Left ventricle myocardium inferior (tissue), 1 donor: ENCODE measurements at regions not wholly inside any gene's neighbourhood (a gene's known extent, or its start where the extent isn't known, plus 50 kb on each side); places are given as distances from the start of the nearest gene placed in this dataset.

Experiments used
- DNase-seq: peaks from one replicate; pipeline ENCODE4 v3.0.0-alpha.2; 2020
- H3K27ac ChIP-seq: fragments of 200-600 bp; replicated peaks from 2 replicates; pipeline ENCODE4 v1.8.0; 2021
- H3K27me3 ChIP-seq: fragments of 200-600 bp; 2 replicates; pipeline ENCODE4 v1.8.0; 2021; ENCODE audit warnings: low read depth
- H3K36me3 ChIP-seq: fragments of 200-600 bp; 2 replicates; pipeline ENCODE4 v1.8.0; 2021
- H3K4me1 ChIP-seq: fragments of 200-600 bp; 2 replicates; pipeline ENCODE4 v1.8.0; 2021
- H3K4me3 ChIP-seq: fragments of 200-600 bp; 2 replicates; pipeline ENCODE4 v1.8.0; 2021; ENCODE audit warnings: mild to moderate bottlenecking, moderate library complexity
- H3K9me3 ChIP-seq: fragments of 200-600 bp; replicated peaks from 2 replicates; pipeline ENCODE4 v1.8.0; 2021
- intact Hi-C: fragments of 100-400 bp; cut with micrococcal nuclease; formaldehyde crosslinking; loops from one replicate; pipeline ENCODE4 v1.11.0; 2022
- TF ChIP-seq, protein P1 (sequence below): fragments of 200-600 bp; IDR thresholded peaks from 2 replicates; pipeline ENCODE4 v1.8.0; 2021; ENCODE audit warnings: antibody characterized with exemption, mild to moderate bottlenecking, borderline replicate concordance
- donor health status: DM: no; HTN: yes; CAD: no; lungs with severe emphysema.

DNA sequence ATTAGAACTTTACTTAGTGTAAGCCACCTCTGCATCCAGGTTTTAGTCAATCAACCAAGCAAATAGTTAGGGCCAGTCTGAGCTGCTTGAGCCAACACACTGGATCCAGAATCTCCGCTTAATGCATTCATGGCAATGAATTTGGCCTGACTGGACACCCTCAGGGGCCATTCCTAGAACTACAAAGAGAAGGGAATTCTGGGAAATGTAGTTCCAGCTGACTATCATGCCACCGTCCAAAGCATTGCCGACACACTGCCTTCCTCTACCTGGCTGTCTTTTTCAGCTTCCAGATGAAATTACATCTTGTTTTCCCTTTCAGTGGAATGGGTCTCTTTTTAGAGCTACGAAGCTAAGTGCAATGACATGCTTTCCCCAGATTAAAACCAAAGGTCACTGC lies 163.0 kb upstream of the IGSF21 start:
- no peak for DNase-seq
- intact Hi-C loops = no loop called here
- H3K4me3 ChIP-seq = no peak overlapping the region
- H3K27me3 ChIP-seq = peaks cover 56% of the 10 kb centered on the region
- TF ChIP-seq, protein P1, sequence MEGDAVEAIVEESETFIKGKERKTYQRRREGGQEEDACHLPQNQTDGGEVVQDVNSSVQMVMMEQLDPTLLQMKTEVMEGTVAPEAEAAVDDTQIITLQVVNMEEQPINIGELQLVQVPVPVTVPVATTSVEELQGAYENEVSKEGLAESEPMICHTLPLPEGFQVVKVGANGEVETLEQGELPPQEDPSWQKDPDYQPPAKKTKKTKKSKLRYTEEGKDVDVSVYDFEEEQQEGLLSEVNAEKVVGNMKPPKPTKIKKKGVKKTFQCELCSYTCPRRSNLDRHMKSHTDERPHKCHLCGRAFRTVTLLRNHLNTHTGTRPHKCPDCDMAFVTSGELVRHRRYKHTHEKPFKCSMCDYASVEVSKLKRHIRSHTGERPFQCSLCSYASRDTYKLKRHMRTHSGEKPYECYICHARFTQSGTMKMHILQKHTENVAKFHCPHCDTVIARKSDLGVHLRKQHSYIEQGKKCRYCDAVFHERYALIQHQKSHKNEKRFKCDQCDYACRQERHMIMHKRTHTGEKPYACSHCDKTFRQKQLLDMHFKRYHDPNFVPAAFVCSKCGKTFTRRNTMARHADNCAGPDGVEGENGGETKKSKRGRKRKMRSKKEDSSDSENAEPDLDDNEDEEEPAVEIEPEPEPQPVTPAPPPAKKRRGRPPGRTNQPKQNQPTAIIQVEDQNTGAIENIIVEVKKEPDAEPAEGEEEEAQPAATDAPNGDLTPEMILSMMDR = no peak
- no peaks in the 10 kb centered on the region for H3K4me1 ChIP-seq
- no peaks in the 10 kb centered on the region for H3K36me3 ChIP-seq
- H3K9me3 ChIP-seq = no peaks in the 10 kb centered on the region
- H3K27ac ChIP-seq = no peak overlapping the region

DNA sequence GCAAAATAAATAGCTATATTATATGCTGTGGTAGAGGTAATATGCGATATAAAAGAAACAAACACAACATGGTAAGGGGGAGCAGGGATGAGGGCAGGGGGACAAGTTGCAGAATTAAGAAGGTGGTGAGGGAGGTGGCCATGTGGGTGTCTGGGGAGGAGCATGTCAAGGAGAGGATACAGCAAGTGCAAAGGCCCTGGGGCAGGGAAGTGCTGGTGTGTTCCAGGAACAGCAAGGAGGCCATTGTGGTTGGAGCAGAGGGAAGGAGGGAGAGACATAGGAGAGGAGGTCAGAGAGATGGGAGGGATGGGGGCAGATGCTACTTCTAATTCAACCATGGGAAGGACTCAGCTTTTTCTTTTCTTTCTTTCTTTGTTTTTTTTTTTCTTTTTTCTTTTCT lies 161.2 kb upstream of the IGSF21 start:
- TF ChIP-seq, protein P1 = no peak
- H3K4me1 ChIP-seq = no peaks in the 10 kb centered on the region
- H3K4me3 ChIP-seq = no peak overlapping the region
- H3K27me3 ChIP-seq = peaks cover 58% of the 10 kb centered on the region
- H3K27ac ChIP-seq = no peak overlapping the region
- no peaks in the 10 kb centered on the region for H3K9me3 ChIP-seq
- no peaks in the 10 kb centered on the region for H3K36me3 ChIP-seq
- intact Hi-C loops = no loop called here
- DNase-seq = no peak

GRCh38 chr1:17948594-17948993 lies 159.0 kb upstream of the IGSF21 start:
- H3K4me3 ChIP-seq = no peak overlapping the region
- peaks cover 65% of the 10 kb centered on the region for H3K27me3 ChIP-seq
- TF ChIP-seq, protein P1 = no peak
- no peaks in the 10 kb centered on the region for H3K9me3 ChIP-seq
- H3K27ac ChIP-seq = no peak overlapping the region
- no peaks in the 10 kb centered on the region for H3K36me3 ChIP-seq
- no peaks in the 10 kb centered on the region for H3K4me1 ChIP-seq
- DNase-seq = no peak
- intact Hi-C loops = no loop called here

GRCh38 chr1:17949511-17949910 lies 158.1 kb upstream of the IGSF21 start:
- Histone ChIP-seq H3K36me3 (no peaks in the 10 kb centered on the region), H3K4me1 (no peaks in the 10 kb centered on the region), H3K9me3 (no peaks in the 10 kb centered on the region), H3K27ac (no peak overlapping the region), H3K27me3 (peaks cover 75% of the 10 kb centered on the region), H3K4me3 (no peak overlapping the region)
- intact Hi-C loops = no loop called here
- DNase-seq = no peak
- TF ChIP-seq, protein P1 = no peak

- H3K36me3 ChIP-seq = no peaks in the 10 kb centered on the region
- no peak for DNase-seq
These were observed 156.9 kb upstream of the IGSF21 start for GRCh38 chr1:17950728-17951127.

More at GRCh38 chr1:17950728-17951127, 156.9 kb upstream of the IGSF21 start:
- Histone ChIP-seq H3K9me3 (no peaks in the 10 kb centered on the region), H3K27me3 (peaks cover 87% of the 10 kb centered on the region), H3K27ac (no peak overlapping the region), H3K4me1 (no peaks in the 10 kb centered on the region), H3K4me3 (no peak overlapping the region)
- TF ChIP-seq, protein P1 = no peak
- intact Hi-C loops = no loop called here
